ENCODE measurements at regions not wholly inside any gene's neighbourhood (a gene's known extent, or its start where the extent isn't known, plus 50 kb on each side); places are given as distances from the start of the nearest gene placed in this dataset.

DNA sequence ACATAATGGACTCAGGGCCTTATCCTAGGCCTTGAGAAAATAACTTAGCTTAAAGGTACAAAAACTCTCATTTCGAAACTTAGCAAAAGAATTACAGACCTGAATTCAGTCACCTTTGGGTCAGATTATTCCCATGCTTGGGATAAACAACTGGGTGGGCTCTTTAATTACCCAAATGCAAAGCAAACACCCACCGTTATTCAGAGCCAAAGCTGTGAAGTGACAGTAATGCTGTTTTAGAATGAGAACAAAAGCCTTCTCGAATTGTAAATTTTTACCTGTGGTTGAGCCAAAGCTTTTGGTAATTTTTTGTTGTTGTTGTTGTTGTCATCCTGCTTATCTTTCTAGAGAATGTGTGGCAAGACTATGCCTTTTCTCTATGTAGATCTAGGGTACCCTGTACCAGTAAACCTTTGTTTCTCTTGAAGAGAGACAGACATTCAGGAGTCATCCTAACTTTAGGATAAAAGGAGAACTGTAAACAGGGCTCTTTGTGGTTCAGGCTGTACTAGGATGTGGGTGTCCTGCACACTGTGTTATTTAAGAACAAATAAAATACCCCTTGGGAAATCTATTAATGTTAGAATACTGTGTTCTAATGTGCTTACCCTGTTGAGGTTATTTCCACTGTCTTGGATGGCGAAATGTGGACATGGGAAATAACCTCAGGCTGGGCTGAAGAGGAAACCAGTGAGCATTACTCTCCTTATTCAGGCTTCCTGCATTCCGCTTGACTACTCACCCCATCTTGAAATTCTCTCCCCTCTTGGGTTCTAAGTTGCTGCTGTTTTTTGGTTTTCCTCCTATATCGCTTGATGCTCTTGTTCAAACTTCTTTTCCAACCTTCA lies 480.7 kb downstream of the CD83 start:
- TF ChIP-seq EP300 (IDR thresholded peaks at IDR 0.05), result no peak
- TF ChIP-seq CTCF (IDR thresholded peaks at IDR 0.05), result no peak
- TF ChIP-seq POLR2A (IDR thresholded peaks at IDR 0.05), result no peak
